Heart right ventricle (tissue), 16 donors: ENCODE measurements at regions not wholly inside any gene's neighbourhood (a gene's known extent, or its start where the extent isn't known, plus 50 kb on each side); places are given as distances from the start of the nearest gene placed in this dataset.

Experiments used
- ATAC-seq, 8 donors: fragments of 200-7000 bp; cut with Tn5 transposase; one replicate each; pipeline ENCODE4 v1.9.1; 2020; ENCODE audit warnings: mild to moderate bottlenecking in 8 of 8, moderate library complexity in 8 of 8, moderate number of reproducible peaks in 1 of 8
- DNase-seq, 2 donors: peaks; one replicate each; pipeline ENCODE4 v3.0.0-alpha.2; 2020
- H3K27ac ChIP-seq, 10 donors: fragments of 200-600 bp; sonication (generic) in 2 of 10; one replicate each; pipeline versions ENCODE4 v1.5.0 to v1.8.0; 2020 to 2022; ENCODE audit warnings: mild to moderate bottlenecking in 3 of 10
- H3K27me3 ChIP-seq, 7 donors: fragments of 200-600 bp; one replicate each; pipeline ENCODE4 v1.8.0; 2021 to 2022; ENCODE audit warnings: mild to moderate bottlenecking in 2 of 7
- H3K36me3 ChIP-seq, 9 donors: fragments of 200-600 bp; sonication (generic) in 1 of 9; one replicate each; pipeline versions ENCODE4 v1.5.0 to v1.8.0; 2020 to 2022; ENCODE audit warnings: mild to moderate bottlenecking in 2 of 9
- H3K4me1 ChIP-seq, 9 donors: fragments of 200-600 bp; sonication (generic) in 1 of 9; one replicate each; pipeline versions ENCODE4 v1.5.0 to v1.8.0; 2020 to 2022; ENCODE audit warnings: mild to moderate bottlenecking in 4 of 9
- H3K4me3 ChIP-seq, 10 donors: fragments of 200-600 bp; sonication (generic) in 2 of 10; one replicate each; pipeline versions ENCODE4 v1.5.0 to v1.8.0; 2020 to 2022; ENCODE audit warnings: mild to moderate bottlenecking in 7 of 10, moderate library complexity in 2 of 10
- H3K9me3 ChIP-seq, 11 donors: fragments of 200-600 bp in 10 of 11; sonication (generic) in 2 of 11; one replicate each; pipeline versions ENCODE4 v1.5.0 to v1.8.0; 2013 to 2022; ENCODE audit warnings: mild to moderate bottlenecking in 2 of 11, control low read depth in 1 of 11, moderate library complexity in 1 of 11
- WGBS, 2 donors: extraction: QIAGEN DNeasy Blood & Tissue Kit; methylation state at CpG; one replicate each; pipeline ENCODE4 v1.1.7; 2013; ENCODE audit warnings: inconsistent platforms in 1 of 2; 5-methylcytosine and 5-hydroxymethylcytosine counted together
- intact Hi-C, 10 donors: fragments of 100-400 bp; cut with DNase I; formaldehyde crosslinking; loops; one replicate each; pipeline versions ENCODE4 v1.11.1 to v1.14.2; 2022
- TF ChIP-seq, protein P1 (sequence below), 9 donors: fragments of 200-600 bp; sonication (generic) in 2 of 9; IDR thresholded peaks; one replicate each; pipeline versions ENCODE4 v1.5.0 to v1.8.0; 2021 to 2022; ENCODE audit warnings: antibody characterized with exemption in 9 of 9, mild to moderate bottlenecking in 5 of 9, moderate library complexity in 1 of 9
- donor health status: Arrhythmogenic right ventricular cardiomyopathy.
- donor health status: ischemic (EF 13 %, LVEDD 7.1; RV severe dilation, severe dysfunction).
- donor health status: healthy with polysubstance abuse.
- donor health status: DM: no; HTN: yes; CAD: no.
- donor health status: DM: no; HTN: no; CAD: no.
- donor health status: ischemic (EF 25% LVEDD 6.9; RV normal size, moderate dysfunction).
- donor health status: ischemic (EF 25% LVEDD 5.7; RV mildly dilated, moderate dysfunction).
- donor health status: healthy.
- donor health status: DM: yes; HTN: yes; CAD: no.
- donor health status: Ischemic cardiomyopathy.
- donor health status: ischemic (EF 35%, LVEDD 5.7; RV mildly dilated, moderate dysfunction).
- donor health status: nonischemic (EF 11% LVEDD 7.7; RV severe dilation, severe dysfunction).
- donor health status: DM: yes; HTN: yes; CAD: no.
- donor health status: PGD.
- donor health status: ischemic (EF 29% LVEDD 5.4; RV normal size, mild dysfunction).
- donor health status: nonischemic (EF 23%, LVEDD 6.1; RV moderate dilation, normal function).

GRCh38 chr2:205937211-205937610 lies 148.8 kb downstream of the INO80D start:
- 98 to 100% methylated on average over 1 of the region's 1 CpG for WGBS, 2 donors
- no peak for DNase-seq
- Histone ChIP-seq H3K4me1 (no peaks in the 10 kb centered on the region), H3K27ac (no peak overlapping the region), H3K4me3 (no peak overlapping the region), H3K27me3 (peaks cover 0 to 3% (median 0%) of the 10 kb centered on the region in 7 donors), H3K36me3 (no peaks in the 10 kb centered on the region), H3K9me3 (no peaks in the 10 kb centered on the region)
- intact Hi-C loops = no loop called here
- TF ChIP-seq, protein P1, sequence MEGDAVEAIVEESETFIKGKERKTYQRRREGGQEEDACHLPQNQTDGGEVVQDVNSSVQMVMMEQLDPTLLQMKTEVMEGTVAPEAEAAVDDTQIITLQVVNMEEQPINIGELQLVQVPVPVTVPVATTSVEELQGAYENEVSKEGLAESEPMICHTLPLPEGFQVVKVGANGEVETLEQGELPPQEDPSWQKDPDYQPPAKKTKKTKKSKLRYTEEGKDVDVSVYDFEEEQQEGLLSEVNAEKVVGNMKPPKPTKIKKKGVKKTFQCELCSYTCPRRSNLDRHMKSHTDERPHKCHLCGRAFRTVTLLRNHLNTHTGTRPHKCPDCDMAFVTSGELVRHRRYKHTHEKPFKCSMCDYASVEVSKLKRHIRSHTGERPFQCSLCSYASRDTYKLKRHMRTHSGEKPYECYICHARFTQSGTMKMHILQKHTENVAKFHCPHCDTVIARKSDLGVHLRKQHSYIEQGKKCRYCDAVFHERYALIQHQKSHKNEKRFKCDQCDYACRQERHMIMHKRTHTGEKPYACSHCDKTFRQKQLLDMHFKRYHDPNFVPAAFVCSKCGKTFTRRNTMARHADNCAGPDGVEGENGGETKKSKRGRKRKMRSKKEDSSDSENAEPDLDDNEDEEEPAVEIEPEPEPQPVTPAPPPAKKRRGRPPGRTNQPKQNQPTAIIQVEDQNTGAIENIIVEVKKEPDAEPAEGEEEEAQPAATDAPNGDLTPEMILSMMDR (IDR thresholded peaks at IDR 0.05) = no peak
- ATAC-seq = no peak

DNA sequence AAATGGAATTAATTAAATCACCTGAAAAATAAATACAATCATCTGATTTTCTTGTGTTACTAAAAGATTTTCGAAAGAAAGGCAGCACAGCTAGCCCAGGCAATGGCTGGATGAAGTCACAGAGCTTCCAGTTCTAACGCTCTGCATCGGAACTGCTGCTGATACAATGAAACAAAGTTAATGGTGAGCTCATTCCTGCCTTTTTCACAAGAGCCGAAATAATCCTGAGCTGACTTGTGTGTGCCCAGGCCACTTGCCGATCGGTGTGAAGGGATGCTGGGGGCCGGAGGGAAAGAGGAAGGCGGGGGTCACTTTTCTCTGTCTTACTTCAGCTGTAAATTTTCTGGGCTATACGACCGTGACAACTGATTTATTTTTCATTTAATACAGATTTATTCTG lies 149.5 kb downstream of the INO80D start:
- ATAC-seq (no peak), DNase-seq (no peak)
- Histone ChIP-seq H3K4me1 (no peaks in the 10 kb centered on the region), H3K4me3 (no peak overlapping the region), H3K27me3 (peaks cover 0 to 3% (median 0%) of the 10 kb centered on the region in 7 donors), H3K27ac (no peak overlapping the region), H3K9me3 (no peaks in the 10 kb centered on the region), H3K36me3 (no peaks in the 10 kb centered on the region)
- WGBS, 2 donors = 79 to 84% methylated on average over 10 of the region's 10 CpGs
- intact Hi-C loops = no loop called here
- TF ChIP-seq, protein P1 (IDR thresholded peaks at IDR 0.05) = no peak

DNA sequence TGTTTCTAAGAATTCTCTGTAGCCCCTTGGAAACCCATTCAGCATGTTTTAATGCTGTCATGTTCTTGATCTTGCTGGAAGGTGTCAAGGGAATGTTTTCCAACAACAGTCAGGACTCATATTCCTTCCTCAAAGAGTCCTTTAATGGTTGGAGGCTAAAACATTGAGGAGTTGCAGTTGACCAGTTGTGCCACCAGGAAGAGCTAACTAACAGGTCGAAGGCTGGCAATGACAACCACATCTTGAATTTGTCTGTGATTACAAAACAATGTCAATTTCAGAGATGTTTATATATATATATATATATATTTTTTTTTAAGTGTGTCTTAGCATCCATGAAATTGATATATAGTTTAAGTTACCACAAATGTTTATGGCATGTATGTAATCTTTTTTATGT lies 151.5 kb downstream of the INO80D start:
- WGBS, 2 donors = 89 to 100% methylated on average over 1 of the region's 1 CpG
- Histone ChIP-seq H3K4me3 (no peak overlapping the region), H3K27ac (no peak overlapping the region), H3K36me3 (no peaks in the 10 kb centered on the region), H3K27me3 (peaks cover 0 to under 1% (median 0%) of the 10 kb centered on the region in 7 donors), H3K9me3 (no peaks in the 10 kb centered on the region), H3K4me1 (peaks cover 0 to 14% (median 9%) of the 10 kb centered on the region in 9 donors)
- TF ChIP-seq, protein P1 (IDR thresholded peaks at IDR 0.05) = peak in 1 of 9 donors; percentile 14
- no peak for DNase-seq
- intact Hi-C loops = no loop called here
- ATAC-seq = no peak

DNA sequence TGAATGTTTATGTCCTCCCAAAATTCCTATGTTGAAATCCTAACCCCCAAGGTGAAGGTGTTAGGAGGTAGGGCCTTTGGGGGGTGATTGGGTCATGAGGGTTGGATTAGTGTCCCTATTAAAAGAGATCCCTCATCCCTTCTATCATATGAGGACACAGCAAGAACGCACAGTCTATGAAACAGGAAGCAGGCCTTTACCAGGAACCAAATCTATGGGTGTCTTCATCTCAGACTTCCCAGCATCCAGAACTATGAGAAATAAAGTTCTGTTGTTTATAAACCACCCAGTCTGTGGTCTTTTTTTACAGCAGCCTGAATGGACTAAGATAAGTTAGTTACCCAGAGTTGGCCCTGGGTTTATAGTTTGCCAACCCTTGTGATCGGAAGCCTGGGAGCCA lies 153.1 kb downstream of the INO80D start:
- 71 to 92% methylated on average over 2 of the region's 2 CpGs for WGBS, 2 donors
- Histone ChIP-seq H3K4me3 (no peak overlapping the region), H3K9me3 (no peaks in the 10 kb centered on the region), H3K27me3 (peaks cover 0 to 16% (median 6%) of the 10 kb centered on the region in 7 donors), H3K4me1 (peaks cover 0 to 14% (median 9%) of the 10 kb centered on the region in 9 donors), H3K36me3 (no peaks in the 10 kb centered on the region), H3K27ac (no peak overlapping the region)
- ATAC-seq (no peak), DNase-seq (no peak)
- TF ChIP-seq, protein P1 (IDR thresholded peaks at IDR 0.05) = no peak
- intact Hi-C loops = no loop called here
